Activated naive CD4-positive, alpha-beta T cell treated with anti-CD3 and anti-CD28 coated beads, Interleukin-2, amount 50 U/mL, for 72 hours (primary cell): ENCODE measurements at regions not wholly inside any gene's neighbourhood (a gene's known extent, or its start where the extent isn't known, plus 50 kb on each side); places are given as distances from the start of the nearest gene placed in this dataset.

Source experiments
- ATAC-seq, 2 donors: fragments of 150-1000 bp; cut with Tn5 transposase; 2 replicates each; pipeline ENCODE4 v1.10.0; 2021; ENCODE audit warnings: mild to moderate bottlenecking in 2 of 2, moderate library complexity in 2 of 2
- DNase-seq, 2 donors: peaks; one replicate each; pipeline ENCODE4 v3.0.0; 2021 to 2022; ENCODE audit warnings: low spot score in 2 of 2
- H3K27ac Mint-ChIP-seq, 2 donors: one replicate each; pipeline ENCODE4 v1.8.0; 2022; ENCODE audit warnings: mild to moderate bottlenecking in 2 of 2, mixed read lengths in 2 of 2
- H3K36me3 Mint-ChIP-seq, 2 donors: one replicate each; pipeline ENCODE4 v1.8.0; 2022; ENCODE audit warnings: mixed read lengths in 2 of 2
- H3K9me3 Mint-ChIP-seq, 2 donors: one replicate each; pipeline ENCODE4 v1.8.0; 2022; ENCODE audit warnings: mixed read lengths in 2 of 2

DNA sequence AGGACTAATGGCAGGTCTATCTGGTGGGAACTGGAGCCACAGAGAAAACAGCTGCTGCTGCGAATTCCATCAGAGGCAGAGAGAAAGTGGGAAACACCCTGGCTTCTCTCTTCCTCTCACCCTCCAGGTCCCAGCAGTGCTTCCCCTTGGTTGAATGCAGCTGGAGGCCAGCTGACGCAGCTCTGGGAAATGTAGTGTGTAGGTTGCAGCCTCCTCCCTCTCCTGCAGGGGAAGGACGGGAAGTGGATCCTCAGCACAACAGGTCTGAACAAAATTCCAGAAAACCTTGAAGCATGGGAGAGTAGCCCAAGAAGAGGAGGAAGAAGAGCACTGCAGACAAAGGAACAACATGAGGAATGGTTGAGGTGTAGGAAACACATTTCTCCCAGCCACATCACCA, 67.8 kb upstream of the MMP2 start:
- no peak for ATAC-seq
- no peak for DNase-seq
- H3K9me3 Mint-ChIP-seq, result no peaks in the 10 kb centered on the region
- H3K27ac Mint-ChIP-seq, result no peak overlapping the region
- H3K36me3 Mint-ChIP-seq, result no peaks in the 10 kb centered on the region

DNA sequence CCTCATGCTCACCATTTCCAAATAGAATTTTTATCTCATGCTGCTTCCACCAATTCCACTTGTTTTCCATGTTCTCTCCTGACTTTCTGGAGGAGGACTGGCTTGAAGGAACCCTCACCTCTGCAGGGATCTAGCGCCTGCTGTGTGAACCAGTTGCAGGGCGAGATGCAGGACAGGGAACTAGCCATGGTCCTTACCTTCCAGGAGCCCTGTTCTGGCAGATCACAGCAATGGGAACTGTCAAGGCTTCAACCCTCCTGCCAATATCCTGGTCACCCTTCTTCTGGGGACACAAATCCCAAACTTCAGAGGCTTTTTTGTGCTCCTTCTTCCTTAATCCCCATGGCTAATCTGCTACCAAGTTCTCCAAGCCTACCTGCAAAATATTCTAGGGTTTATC, 60.4 kb upstream of the MMP2 start:
- Mint-ChIP-seq H3K27ac (no peak overlapping the region), H3K36me3 (no peaks in the 10 kb centered on the region), H3K9me3 (no peaks in the 10 kb centered on the region)
- no peak for ATAC-seq
- no peak for DNase-seq

- DNase-seq (no peak), ATAC-seq (no peak)
- H3K27ac Mint-ChIP-seq, result no peak overlapping the region
- no peaks in the 10 kb centered on the region for H3K36me3 Mint-ChIP-seq
- H3K9me3 Mint-ChIP-seq, result no peaks in the 10 kb centered on the region
Measured at GRCh38 chr16:55421226-55421625, 57.8 kb upstream of the MMP2 start.

DNA sequence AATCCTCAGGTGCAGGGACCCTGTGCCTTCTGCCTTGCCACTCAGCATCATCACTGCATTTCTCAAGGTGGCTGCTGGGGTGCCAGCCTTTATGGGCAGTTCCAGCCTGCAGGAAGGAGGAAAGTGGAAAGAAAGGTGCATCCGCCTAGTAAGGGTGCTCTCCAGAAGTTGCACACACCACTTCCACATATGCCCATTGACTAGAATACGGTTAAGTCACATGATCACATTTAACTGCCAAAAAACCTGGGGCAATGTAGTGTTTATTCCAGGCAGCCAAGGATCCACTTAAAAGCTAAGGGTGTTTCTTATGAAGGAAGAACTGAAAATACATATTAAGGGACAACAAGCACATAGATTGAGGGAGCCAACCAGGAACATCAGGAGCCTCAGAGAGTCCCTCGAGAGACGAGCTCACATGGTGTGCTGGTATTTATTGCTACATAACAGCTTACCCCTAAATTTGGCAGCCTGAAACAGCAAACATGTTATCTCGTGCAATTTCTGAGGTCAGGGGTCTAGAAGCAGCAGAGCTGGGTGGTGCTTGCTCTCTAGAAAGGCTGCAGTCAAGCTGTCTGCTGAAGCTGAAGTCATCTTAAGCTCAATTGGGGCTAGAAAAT, 52.0 kb upstream of the MMP2 start:
- no peaks in the 10 kb centered on the region for H3K9me3 Mint-ChIP-seq

More for the DNA sequence above, 52.0 kb upstream of the MMP2 start:
- ATAC-seq, result no peak
- Mint-ChIP-seq H3K27ac (no peak overlapping the region), H3K36me3 (no peaks in the 10 kb centered on the region)
- no peak for DNase-seq
